Naive thymus-derived CD8-positive, alpha-beta T cell (primary cell): ENCODE measurements at regions not wholly inside any gene's neighbourhood (a gene's known extent, or its start where the extent isn't known, plus 50 kb on each side); places are given as distances from the start of the nearest gene placed in this dataset.

Source experiments
- ATAC-seq, 2 donors: fragments of 150-1000 bp; cut with Tn5 transposase in 1 of 2; sonication (Bioruptor Pico), chemical (Tn5 transposase) in 1 of 2; 1 replicate in 1 of 2; 2 replicates in 1 of 2; pipeline ENCODE4 v1.10.0; 2021; ENCODE audit warnings: mild to moderate bottlenecking in 2 of 2, moderate library complexity in 2 of 2
- POLR2A ChIA-PET: fragments of 350-600 bp; sonication (Branson Sonifier 250); formaldehyde crosslinking; loops from one replicate; lab custom pipeline; 2021; ENCODE audit warnings: antibody characterized with exemption; lab: Charles Lee
- DNase-seq, 10 donors: peaks; one replicate each; pipeline versions ENCODE4 v3.0.0 to v3.0.0-alpha.2; 2020 to 2022
- H3K27ac Mint-ChIP-seq, 10 donors: one replicate each; pipeline ENCODE4 v1.8.0; 2020 to 2022; ENCODE audit warnings: mild to moderate bottlenecking in 10 of 10, mixed read lengths in 10 of 10, moderate library complexity in 4 of 10, inconsistent platforms in 1 of 10
- H3K27me3 Mint-ChIP-seq, 5 donors: one replicate each; pipeline ENCODE4 v1.8.0; 2021 to 2022; ENCODE audit warnings: mixed read lengths in 5 of 5
- H3K36me3 Mint-ChIP-seq, 3 donors: one replicate each; pipeline ENCODE4 v1.8.0; 2020 to 2022; ENCODE audit warnings: mixed read lengths in 3 of 3, mild to moderate bottlenecking in 2 of 3, inconsistent platforms in 1 of 3
- H3K4me1 Mint-ChIP-seq, 4 donors: one replicate each; pipeline ENCODE4 v1.8.0; 2021 to 2022; ENCODE audit warnings: mixed read lengths in 4 of 4
- H3K4me3 Mint-ChIP-seq, 10 donors: one replicate each; pipeline ENCODE4 v1.8.0; 2020 to 2022; ENCODE audit warnings: mild to moderate bottlenecking in 10 of 10, mixed read lengths in 10 of 10, moderate library complexity in 6 of 10, inconsistent platforms in 1 of 10
- H3K9me3 Mint-ChIP-seq, 9 donors: one replicate each; pipeline ENCODE4 v1.8.0; 2020 to 2022; ENCODE audit warnings: mixed read lengths in 9 of 9, mild to moderate bottlenecking in 3 of 9, inconsistent platforms in 1 of 9, moderate library complexity in 1 of 9

DNA sequence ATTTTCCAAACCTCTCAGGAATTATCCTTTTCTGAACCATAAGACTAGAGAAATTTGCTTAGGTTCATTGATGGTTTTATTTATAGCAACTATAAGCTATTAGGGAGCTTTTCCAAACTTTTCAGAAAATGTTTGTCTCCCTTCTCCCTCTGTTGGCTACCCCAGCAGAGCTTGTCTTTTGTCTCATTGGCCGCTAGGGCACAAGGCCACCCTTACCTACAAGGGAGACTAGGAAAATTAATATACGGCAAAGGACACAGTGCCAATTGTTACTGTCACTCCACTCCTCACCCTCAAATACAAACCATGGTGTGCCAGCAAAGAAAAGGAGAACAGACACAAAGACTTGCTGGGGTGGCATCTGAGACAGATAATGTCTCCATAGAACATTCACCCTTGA is 471.4 kb downstream of the XPNPEP1 start:
- no peak for ATAC-seq
- Mint-ChIP-seq H3K9me3 (peaks cover 0 to 7% (median 0%) of the 10 kb centered on the region in 9 donors), H3K4me1 (no peaks in the 10 kb centered on the region), H3K27ac (no peak overlapping the region), H3K36me3 (no peaks in the 10 kb centered on the region), H3K4me3 (no peak overlapping the region), H3K27me3 (peaks cover 0 to 24% (median 18%) of the 10 kb centered on the region in 5 donors)
- no peak for DNase-seq
- POLR2A ChIA-PET, result no interaction called here

- H3K27me3 Mint-ChIP-seq, result peaks cover 0 to 13% (median 9%) of the 10 kb centered on the region in 5 donors
- ATAC-seq (no peak), DNase-seq (no peak)
- H3K27ac Mint-ChIP-seq, result no peak overlapping the region
- H3K9me3 Mint-ChIP-seq, result peaks cover 0 to 3% (median 0%) of the 10 kb centered on the region in 9 donors
- H3K36me3 Mint-ChIP-seq, result no peaks in the 10 kb centered on the region
- H3K4me1 Mint-ChIP-seq, result no peaks in the 10 kb centered on the region
- POLR2A ChIA-PET, result no interaction called here
- no peak overlapping the region for H3K4me3 Mint-ChIP-seq
These were observed 472.6 kb downstream of the XPNPEP1 start for GRCh38 chr10:109450702-109451101.

GRCh38 chr10:109433434-109433833 is 489.9 kb downstream of the XPNPEP1 start:
- Mint-ChIP-seq H3K4me3 (no peak overlapping the region), H3K27me3 (no peaks in the 10 kb centered on the region), H3K36me3 (no peaks in the 10 kb centered on the region), H3K9me3 (peaks cover 0 to 10% (median 0%) of the 10 kb centered on the region in 9 donors), H3K4me1 (no peaks in the 10 kb centered on the region), H3K27ac (no peak overlapping the region)
- ATAC-seq, result no peak
- DNase-seq, result no peak
- POLR2A ChIA-PET, result no interaction called here

GRCh38 chr10:109432281-109432680 is 491.0 kb downstream of the XPNPEP1 start:
- ATAC-seq (no peak), DNase-seq (no peak)
- Mint-ChIP-seq H3K36me3 (no peaks in the 10 kb centered on the region), H3K4me3 (no peak overlapping the region), H3K27me3 (no peaks in the 10 kb centered on the region), H3K9me3 (peaks cover 0 to 10% (median 0%) of the 10 kb centered on the region in 9 donors), H3K4me1 (no peaks in the 10 kb centered on the region), H3K27ac (no peak overlapping the region)
- POLR2A ChIA-PET, result no interaction called here

DNA sequence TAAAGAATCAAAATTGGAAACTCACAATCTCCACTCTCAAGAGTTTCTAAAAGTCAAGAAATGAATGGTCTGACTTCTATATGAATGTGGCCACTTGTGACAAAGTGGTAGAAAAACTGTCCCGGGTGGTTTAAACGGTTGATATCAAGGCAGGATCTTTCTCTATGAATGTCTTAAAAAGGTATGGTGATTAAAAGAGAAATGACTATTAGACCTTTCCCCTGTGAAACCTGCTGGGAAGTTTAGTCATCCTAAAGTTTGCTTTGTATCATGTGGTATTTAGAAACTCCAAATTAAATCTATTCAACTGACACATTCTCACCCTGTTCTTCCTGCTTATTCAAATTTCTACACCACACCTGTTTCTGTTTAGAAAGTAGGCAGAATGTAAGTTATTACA is 492.5 kb downstream of the XPNPEP1 start:
- Mint-ChIP-seq H3K4me1 (no peaks in the 10 kb centered on the region), H3K9me3 (peaks cover 0 to 10% (median 0%) of the 10 kb centered on the region in 9 donors), H3K27me3 (no peaks in the 10 kb centered on the region), H3K4me3 (no peak overlapping the region), H3K36me3 (no peaks in the 10 kb centered on the region), H3K27ac (no peak overlapping the region)
- ATAC-seq (no peak), DNase-seq (no peak)
- POLR2A ChIA-PET, result no interaction called here

GRCh38 chr10:109430043-109430760 is 493.1 kb downstream of the XPNPEP1 start:
- Mint-ChIP-seq H3K27me3 (no peaks in the 10 kb centered on the region), H3K9me3 (peaks cover 0 to 9% (median 0%) of the 10 kb centered on the region in 9 donors), H3K4me3 (no peak overlapping the region), H3K27ac (no peak overlapping the region), H3K4me1 (no peaks in the 10 kb centered on the region), H3K36me3 (no peaks in the 10 kb centered on the region)
- no peak for DNase-seq
- POLR2A ChIA-PET, result no interaction called here
- ATAC-seq, result no peak

DNA sequence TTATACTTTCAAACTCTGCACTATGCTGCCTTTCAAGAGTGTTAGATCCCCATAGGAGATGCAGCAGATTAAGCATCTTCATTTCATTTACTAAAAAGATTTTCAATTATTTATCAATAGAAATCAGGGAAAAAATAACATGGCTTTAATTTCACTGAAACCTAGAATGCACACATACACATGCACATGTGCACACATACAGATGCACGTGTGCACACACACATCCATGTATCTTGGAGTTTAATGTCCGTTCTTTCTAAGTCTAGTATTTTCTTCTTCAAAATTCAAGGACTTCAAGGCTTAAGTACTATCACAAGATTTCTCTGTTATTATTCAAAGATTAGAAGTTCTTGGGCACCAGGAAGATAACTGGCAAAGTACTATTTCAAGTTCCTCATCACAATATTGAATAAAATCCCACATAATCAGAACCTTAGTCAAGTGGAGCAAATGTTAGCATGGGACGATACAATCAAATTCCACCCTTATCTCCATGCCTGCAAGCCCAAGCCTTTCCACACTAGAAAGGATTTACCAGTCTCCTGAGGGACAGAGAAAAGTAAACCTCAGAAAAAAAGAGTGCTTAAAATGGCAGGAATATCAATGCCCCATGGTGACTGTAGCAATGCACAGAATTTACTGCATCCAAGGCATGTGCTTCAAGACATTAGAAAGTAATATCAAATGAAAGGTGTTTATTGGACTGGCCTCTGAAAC is 494.4 kb downstream of the XPNPEP1 start:
- no peaks in the 10 kb centered on the region for H3K4me1 Mint-ChIP-seq
- no peaks in the 10 kb centered on the region for H3K9me3 Mint-ChIP-seq
- POLR2A ChIA-PET, result no interaction called here
- H3K36me3 Mint-ChIP-seq, result no peaks in the 10 kb centered on the region
- H3K27ac Mint-ChIP-seq, result no peak overlapping the region
- H3K4me3 Mint-ChIP-seq, result no peak overlapping the region
- ATAC-seq (no peak), DNase-seq (no peak)
- H3K27me3 Mint-ChIP-seq, result no peaks in the 10 kb centered on the region

GRCh38 chr10:109427411-109427810 is 495.9 kb downstream of the XPNPEP1 start:
- no peaks in the 10 kb centered on the region for H3K4me1 Mint-ChIP-seq
- H3K27me3 Mint-ChIP-seq, result no peaks in the 10 kb centered on the region
- H3K4me3 Mint-ChIP-seq, result no peak overlapping the region

DNA sequence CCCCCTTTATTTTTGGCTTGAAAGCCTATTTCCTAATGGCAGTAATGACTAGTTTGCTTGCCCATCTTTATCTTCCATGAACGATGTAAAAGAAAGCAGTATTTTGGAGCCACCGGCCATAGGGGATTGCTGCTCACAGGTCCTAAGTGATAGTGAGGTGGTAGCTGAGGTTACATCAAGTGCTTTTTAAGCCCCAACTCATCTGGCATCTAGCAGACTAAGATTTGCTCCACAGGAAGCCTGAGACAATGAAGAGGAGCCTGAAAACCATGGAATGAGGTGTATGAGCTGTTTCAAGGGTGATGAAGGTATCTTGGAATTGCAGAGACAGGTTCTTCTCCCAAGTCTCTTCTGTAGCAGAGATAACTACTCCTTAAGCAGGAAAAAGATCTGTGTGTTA is 496.3 kb downstream of the XPNPEP1 start:
- POLR2A ChIA-PET, result no interaction called here
- ATAC-seq (no peak), DNase-seq (no peak)
- Mint-ChIP-seq H3K27me3 (no peaks in the 10 kb centered on the region), H3K4me1 (no peaks in the 10 kb centered on the region), H3K9me3 (no peaks in the 10 kb centered on the region), H3K4me3 (no peak overlapping the region), H3K27ac (no peak overlapping the region), H3K36me3 (no peaks in the 10 kb centered on the region)

More at GRCh38 chr10:109427411-109427810, 495.9 kb downstream of the XPNPEP1 start:
- DNase-seq (no peak), ATAC-seq (no peak)
- Mint-ChIP-seq H3K9me3 (no peaks in the 10 kb centered on the region), H3K36me3 (no peaks in the 10 kb centered on the region), H3K27ac (no peak overlapping the region)
- POLR2A ChIA-PET, result no interaction called here

- Mint-ChIP-seq H3K27me3 (no peaks in the 10 kb centered on the region), H3K9me3 (peaks cover 0 to 18% (median 2%) of the 10 kb centered on the region in 9 donors), H3K4me3 (no peak overlapping the region), H3K4me1 (no peaks in the 10 kb centered on the region), H3K27ac (no peak overlapping the region), H3K36me3 (no peaks in the 10 kb centered on the region)
- no peak for ATAC-seq
- no peak for DNase-seq
- POLR2A ChIA-PET, result no interaction called here
These were observed 504.5 kb downstream of the XPNPEP1 start for GRCh38 chr10:109418795-109419194.

- POLR2A ChIA-PET, result no interaction called here
- no peak for DNase-seq
- no peak overlapping the region for H3K27ac Mint-ChIP-seq
These were observed 505.5 kb downstream of the XPNPEP1 start for GRCh38 chr10:109417803-109418202.

DNA sequence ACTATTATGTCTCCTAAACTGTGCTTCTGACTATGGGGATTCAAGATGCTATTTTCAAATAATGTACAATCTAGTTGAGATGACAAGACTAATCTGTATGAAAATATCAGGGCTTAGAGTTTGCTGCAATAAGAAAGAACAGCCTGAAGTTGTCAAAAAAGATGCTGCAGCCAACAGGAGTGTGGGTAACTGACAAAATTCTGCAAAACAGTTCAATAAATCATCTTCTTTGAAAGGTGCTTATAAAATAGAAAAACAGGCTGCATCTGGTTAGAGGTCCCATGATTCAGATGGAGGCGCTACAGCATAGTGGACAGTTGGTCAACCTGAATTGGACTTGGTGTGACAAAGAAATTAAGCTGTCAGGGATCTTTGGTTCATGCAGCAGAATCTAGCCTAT is 511.0 kb downstream of the XPNPEP1 start:
- ATAC-seq (no peak), DNase-seq (no peak)
- Mint-ChIP-seq H3K27me3 (no peaks in the 10 kb centered on the region), H3K4me1 (no peaks in the 10 kb centered on the region), H3K9me3 (peaks cover 0 to 5% (median 0%) of the 10 kb centered on the region in 9 donors), H3K27ac (no peak overlapping the region), H3K36me3 (no peaks in the 10 kb centered on the region), H3K4me3 (no peak overlapping the region)
- POLR2A ChIA-PET, result no interaction called here

More at GRCh38 chr10:109417803-109418202, 505.5 kb downstream of the XPNPEP1 start:
- Mint-ChIP-seq H3K4me3 (no peak overlapping the region), H3K36me3 (no peaks in the 10 kb centered on the region), H3K4me1 (no peaks in the 10 kb centered on the region), H3K9me3 (peaks cover 0 to 19% (median 2%) of the 10 kb centered on the region in 9 donors), H3K27me3 (no peaks in the 10 kb centered on the region)
- no peak for ATAC-seq

GRCh38 chr10:109411917-109412316 is 511.4 kb downstream of the XPNPEP1 start:
- POLR2A ChIA-PET, result no interaction called here
- peaks cover 0 to 5% (median 0%) of the 10 kb centered on the region in 9 donors for H3K9me3 Mint-ChIP-seq
- no peaks in the 10 kb centered on the region for H3K4me1 Mint-ChIP-seq

More at GRCh38 chr10:109411917-109412316, 511.4 kb downstream of the XPNPEP1 start:
- DNase-seq, result no peak
- Mint-ChIP-seq H3K36me3 (no peaks in the 10 kb centered on the region), H3K27ac (no peak overlapping the region), H3K27me3 (no peaks in the 10 kb centered on the region), H3K4me3 (no peak overlapping the region)
- no peak for ATAC-seq
